Gastroesophageal sphincter (tissue), 3 donors: ENCODE measurements at regions not wholly inside any gene's neighbourhood (a gene's known extent, or its start where the extent isn't known, plus 50 kb on each side); places are given as distances from the start of the nearest gene placed in this dataset.

Experiments used
- CTCF ChIP-seq, 4 experiments: fragments of 200-600 bp in 2 of 4; fragments of 450-650 bp in 2 of 4; sonication (generic) in 1 of 4; IDR thresholded peaks; one replicate each; pipeline ENCODE4 v1.5.1; 2017 to 2019; ENCODE audit warnings: antibody characterized with exemption in 4 of 4, mild to moderate bottlenecking in 2 of 4, moderate library complexity in 2 of 4
- EP300 ChIP-seq: sonication (generic); formaldehyde crosslinking; IDR thresholded peaks from one replicate; pipeline ENCODE4 v1.6.1; 2017; ENCODE audit warnings: antibody characterized with exemption, mild to moderate bottlenecking
- POLR2A ChIP-seq, 2 donors: fragments of 450-650 bp; IDR thresholded peaks; one replicate each; pipeline ENCODE4 v1.6.1; 2017; ENCODE audit warnings: antibody characterized with exemption in 2 of 2, mild to moderate bottlenecking in 2 of 2, moderate library complexity in 1 of 2

- TF ChIP-seq CTCF (IDR thresholded peaks at IDR 0.05) (no peak), POLR2A (IDR thresholded peaks at IDR 0.05) (no peak), EP300 (no peak)
Measured at GRCh38 chr4:93896516-93896915, 68.0 kb downstream of the ATOH1 start.
